T-cell (primary cell): ENCODE measurements at regions not wholly inside any gene's neighbourhood (a gene's known extent, or its start where the extent isn't known, plus 50 kb on each side); places are given as distances from the start of the nearest gene placed in this dataset.

Experiments
- ATAC-seq, 4 experiments: fragments of 200-7000 bp in 3 of 4; fragments of 150-1000 bp in 1 of 4; cut with Tn5 transposase; replicated peaks in 1 of 4; 1 replicate in 3 of 4; 2 replicates in 1 of 4; pipeline ENCODE4 v1.10.0; 2021; ENCODE audit warnings: moderate library complexity in 3 of 4, mild to moderate bottlenecking in 2 of 4, moderate number of reproducible peaks in 1 of 4
- CTCF ChIA-PET, 2 donors: fragments of 300-600 bp; sonication (Branson Sonifier 250); formaldehyde crosslinking; loops; one replicate each; lab custom pipeline; 2022; ENCODE audit warnings: antibody characterized with exemption in 2 of 2; lab: Charles Lee
- POLR2A ChIA-PET, 2 donors: fragments of 300-600 bp; sonication (Branson Sonifier 250); formaldehyde crosslinking; loops; one replicate each; lab custom pipeline; 2022; ENCODE audit warnings: antibody characterized with exemption in 2 of 2; lab: Charles Lee
- DNase-seq, 35 experiments: peaks; one replicate each; pipeline versions ENCODE4 v3.0.0 to v3.0.0-alpha.2; 2013 to 2023
- H3K27ac ChIP-seq: one replicate; pipeline ENCODE4 v1.5.1; 2013; ENCODE audit warnings: low read length
- H3K27me3 ChIP-seq, 2 experiments: replicated peaks in 1 of 2; 1 replicate in 1 of 2; 2 replicates in 1 of 2; pipeline versions ENCODE4 v1.6.1 to v1.7.0; 2013; ENCODE audit warnings: low read length in 1 of 2, mixed read lengths in 1 of 2; ENCODE audit not compliant: control insufficient read depth in 2 of 2, insufficient read depth in 2 of 2; ENCODE audit errors: extremely low read depth in 1 of 2
- H3K36me3 ChIP-seq, 2 donors: 1 replicate in 1 of 2; 2 replicates in 1 of 2; pipeline versions ENCODE4 v1.6.1 to v1.7.0; 2013; ENCODE audit warnings: low read length in 1 of 2; ENCODE audit not compliant: control insufficient read depth in 2 of 2, insufficient read depth in 1 of 2; ENCODE audit errors: extremely low read depth in 1 of 2
- H3K4me1 ChIP-seq, 2 experiments: 1 replicate in 1 of 2; 2 replicates in 1 of 2; pipeline versions ENCODE4 v1.6.1 to v1.7.0; 2013; ENCODE audit warnings: low read length in 2 of 2, mixed read lengths in 1 of 2; ENCODE audit not compliant: insufficient read depth in 2 of 2, control insufficient read depth in 1 of 2; ENCODE audit errors: extremely low read depth in 1 of 2
- H3K4me3 ChIP-seq, 2 donors: 1 replicate in 1 of 2; 2 replicates in 1 of 2; pipeline versions ENCODE4 v1.5.1 to v1.7.0; 2013; ENCODE audit warnings: mild to moderate bottlenecking in 2 of 2, low read length in 1 of 2, moderate library complexity in 1 of 2; ENCODE audit not compliant: control insufficient read depth in 1 of 2; ENCODE audit errors: extremely low read depth in 1 of 2
- H3K9me3 ChIP-seq: 2 replicates; pipeline ENCODE4 v1.7.0; 2013
- H3K27ac Mint-ChIP-seq, 2 donors: one replicate each; pipeline ENCODE4 v1.8.0; 2020 to 2021; ENCODE audit warnings: mild to moderate bottlenecking in 2 of 2, mixed read lengths in 2 of 2
- H3K27me3 Mint-ChIP-seq, 2 donors: one replicate each; pipeline ENCODE4 v1.8.0; 2021 to 2022; ENCODE audit warnings: mixed read lengths in 2 of 2
- H3K36me3 Mint-ChIP-seq: one replicate; pipeline ENCODE4 v1.8.0; 2021; ENCODE audit warnings: mixed read lengths
- H3K4me1 Mint-ChIP-seq, 3 donors: one replicate each; pipeline ENCODE4 v1.8.0; 2020 to 2022; ENCODE audit warnings: mixed read lengths in 3 of 3, mild to moderate bottlenecking in 1 of 3
- H3K4me3 Mint-ChIP-seq, 3 donors: one replicate each; pipeline ENCODE4 v1.8.0; 2020 to 2022; ENCODE audit warnings: mild to moderate bottlenecking in 3 of 3, mixed read lengths in 3 of 3, moderate library complexity in 3 of 3
- H3K9me3 Mint-ChIP-seq, 3 donors: one replicate each; pipeline ENCODE4 v1.8.0; 2020 to 2022; ENCODE audit warnings: mixed read lengths in 3 of 3
- WGBS: methylation state at CpG from one replicate; pipeline ENCODE4 v1.1.5; 2013; ENCODE audit warnings: missing lambda C conversion rate; ENCODE audit not compliant: insufficient coverage; 5-methylcytosine and 5-hydroxymethylcytosine counted together

GRCh38 chr14:66312451-66312850 lies 173.7 kb upstream of the CCDC196 start:
- ATAC-seq = no peak
- H3K27ac ChIP-seq = no peak overlapping the region
- Mint-ChIP-seq H3K36me3 (peaks cover 11% of the 10 kb centered on the region), H3K27ac (no peak overlapping the region), H3K4me1 (no peaks in the 10 kb centered on the region), H3K27me3 (peaks cover 0 to 3% of the 10 kb centered on the region in 2 donors), H3K4me3 (no peak overlapping the region), H3K9me3 (peaks cover 4 to 11% (median 5%) of the 10 kb centered on the region in 3 donors)
- H3K36me3 ChIP-seq = no peaks in the 10 kb centered on the region
- ChIA-PET CTCF (interaction anchor here in 1 of 2 donors (0.6 kb wide), 2 partner anchors 46 to 47 kb away, joined by 3 to 10 read pairs; no protein-coding TSS in a partner anchor), POLR2A (no interaction called here)
- H3K4me3 ChIP-seq = no peak overlapping the region
- no peak for DNase-seq
- WGBS = no CpG with 5 or more reads among the region's 3 CpGs
- H3K4me1 ChIP-seq = no peaks in the 10 kb centered on the region
- no peaks in the 10 kb centered on the region for H3K9me3 ChIP-seq
- H3K27me3 ChIP-seq = peaks cover 0 to 6% of the 10 kb centered on the region in 2 experiments

GRCh38 chr14:66315098-66315497 lies 171.1 kb upstream of the CCDC196 start:
- no peak overlapping the region for H3K4me3 Mint-ChIP-seq
- H3K27me3 ChIP-seq = peaks cover 0 to 6% of the 10 kb centered on the region in 2 experiments
- H3K27me3 Mint-ChIP-seq = peaks cover 0 to 3% of the 10 kb centered on the region in 2 donors
- ChIA-PET CTCF (interaction anchor here in 1 of 2 donors (0.6 kb wide), 1 partner anchor 14 kb away, joined by 3 read pairs; no protein-coding TSS in a partner anchor), POLR2A (no interaction called here)
- no peaks in the 10 kb centered on the region for H3K36me3 ChIP-seq
- H3K9me3 Mint-ChIP-seq = peaks cover 10 to 25% (median 16%) of the 10 kb centered on the region in 3 donors
- no peak overlapping the region for H3K27ac ChIP-seq
- H3K36me3 Mint-ChIP-seq = peaks cover 10% of the 10 kb centered on the region
- peaks cover 2% of the 10 kb centered on the region for H3K9me3 ChIP-seq
- WGBS = no CpG with 5 or more reads among the region's 1 CpG
- DNase-seq (no peak), ATAC-seq (no peak)
- H3K4me3 ChIP-seq = no peak overlapping the region
- H3K4me1 ChIP-seq = no peaks in the 10 kb centered on the region
- H3K4me1 Mint-ChIP-seq = no peaks in the 10 kb centered on the region
- H3K27ac Mint-ChIP-seq = no peak overlapping the region

- Mint-ChIP-seq H3K4me3 (no peak overlapping the region), H3K27ac (no peak overlapping the region), H3K36me3 (peaks cover 10% of the 10 kb centered on the region), H3K4me1 (no peaks in the 10 kb centered on the region), H3K27me3 (peaks cover 0 to 3% of the 10 kb centered on the region in 2 donors), H3K9me3 (peaks cover 10 to 29% (median 21%) of the 10 kb centered on the region in 3 donors)
- Histone ChIP-seq H3K27ac (no peak overlapping the region), H3K4me3 (no peak overlapping the region), H3K36me3 (no peaks in the 10 kb centered on the region), H3K9me3 (peaks cover 2% of the 10 kb centered on the region), H3K4me1 (no peaks in the 10 kb centered on the region), H3K27me3 (peaks cover 0 to 6% of the 10 kb centered on the region in 2 experiments)
- 56% methylated on average over 1 of the region's 1 CpG for WGBS
- POLR2A ChIA-PET = no interaction called here
- ATAC-seq (no peak), DNase-seq (no peak)
- CTCF ChIA-PET = interaction anchor here in 1 of 2 donors (0.6 kb wide), 1 partner anchor 14 kb away, joined by 3 read pairs; no protein-coding TSS in a partner anchor
Measured at GRCh38 chr14:66315548-66315947, 170.6 kb upstream of the CCDC196 start.

- Histone ChIP-seq H3K4me1 (no peaks in the 10 kb centered on the region), H3K27ac (no peak overlapping the region), H3K4me3 (no peak overlapping the region), H3K36me3 (no peaks in the 10 kb centered on the region), H3K9me3 (peaks cover 2% of the 10 kb centered on the region), H3K27me3 (no peaks in the 10 kb centered on the region)
- DNase-seq (no peak), ATAC-seq (no peak)
- no CpG with 5 or more reads among the region's 1 CpG for WGBS
- Mint-ChIP-seq H3K9me3 (peaks cover 5 to 33% (median 27%) of the 10 kb centered on the region in 3 donors), H3K4me1 (no peaks in the 10 kb centered on the region), H3K27me3 (peaks cover 0 to 3% of the 10 kb centered on the region in 2 donors), H3K36me3 (peaks cover 7% of the 10 kb centered on the region), H3K27ac (no peak overlapping the region), H3K4me3 (no peak overlapping the region)
- ChIA-PET POLR2A (interaction anchor here in 1 of 2 donors (0.6 kb wide), 1 partner anchor 78 kb away, joined by 10 read pairs; no protein-coding TSS in a partner anchor), CTCF (no interaction called here)
Measured at GRCh38 chr14:66322564-66322963, 163.6 kb upstream of the CCDC196 start.

- ChIA-PET CTCF (interaction anchor here in 1 of 2 donors (0.7 kb wide), 1 partner anchor 74 kb away, joined by 4 read pairs; no protein-coding TSS in a partner anchor), POLR2A (no interaction called here)
- no peaks in the 10 kb centered on the region for H3K36me3 ChIP-seq
- no peak overlapping the region for H3K27ac ChIP-seq
- ATAC-seq (no peak), DNase-seq (no peak)
- no peak overlapping the region for H3K4me3 ChIP-seq
- H3K27me3 ChIP-seq = no peaks in the 10 kb centered on the region
- Mint-ChIP-seq H3K36me3 (peaks cover 3% of the 10 kb centered on the region), H3K27ac (no peak overlapping the region), H3K4me1 (no peaks in the 10 kb centered on the region), H3K27me3 (peaks cover 0 to 8% of the 10 kb centered on the region in 2 donors), H3K4me3 (no peak overlapping the region), H3K9me3 (peaks cover 0 to 4% (median under 1%) of the 10 kb centered on the region in 3 donors)
- H3K4me1 ChIP-seq = no peaks in the 10 kb centered on the region
- no peaks in the 10 kb centered on the region for H3K9me3 ChIP-seq
- WGBS = 80% methylated on average over 2 of the region's 4 CpGs
Measured at GRCh38 chr14:66330228-66330627, 155.9 kb upstream of the CCDC196 start.

- no peaks in the 10 kb centered on the region for H3K4me1 ChIP-seq
- H3K9me3 ChIP-seq = no peaks in the 10 kb centered on the region
- Mint-ChIP-seq H3K27ac (no peak overlapping the region), H3K36me3 (peaks cover 9% of the 10 kb centered on the region), H3K9me3 (peaks cover 4 to 9% (median 8%) of the 10 kb centered on the region in 3 donors), H3K4me3 (no peak overlapping the region), H3K27me3 (peaks cover 4 to 14% of the 10 kb centered on the region in 2 donors), H3K4me1 (no peaks in the 10 kb centered on the region)
- ATAC-seq (no peak), DNase-seq (no peak)
- H3K4me3 ChIP-seq = no peak overlapping the region
- POLR2A ChIA-PET = no interaction called here
- CTCF ChIA-PET = no interaction called here
- H3K36me3 ChIP-seq = no peaks in the 10 kb centered on the region
- no peaks in the 10 kb centered on the region for H3K27me3 ChIP-seq
- no peak overlapping the region for H3K27ac ChIP-seq
Measured at GRCh38 chr14:66330916-66331315, 155.3 kb upstream of the CCDC196 start.
